ENCODE measurements at regions not wholly inside any gene's neighbourhood (a gene's known extent, or its start where the extent isn't known, plus 50 kb on each side); places are given as distances from the start of the nearest gene placed in this dataset.

- DNase-seq (ENCODE audit: insufficient read length, low spot score) (no peak), FAIRE-seq (no peak)
- TF ChIP-seq POLR2A (IDR thresholded peaks at IDR 0.05; ENCODE audit: low read depth, low read length): no peak
Measured at GRCh38 chr20:40082436-40082835, 606.6 kb downstream of the MAFB start.

GRCh38 chr20:40081653-40082052 lies 607.4 kb downstream of the MAFB start:
- no peak for FAIRE-seq

DNA sequence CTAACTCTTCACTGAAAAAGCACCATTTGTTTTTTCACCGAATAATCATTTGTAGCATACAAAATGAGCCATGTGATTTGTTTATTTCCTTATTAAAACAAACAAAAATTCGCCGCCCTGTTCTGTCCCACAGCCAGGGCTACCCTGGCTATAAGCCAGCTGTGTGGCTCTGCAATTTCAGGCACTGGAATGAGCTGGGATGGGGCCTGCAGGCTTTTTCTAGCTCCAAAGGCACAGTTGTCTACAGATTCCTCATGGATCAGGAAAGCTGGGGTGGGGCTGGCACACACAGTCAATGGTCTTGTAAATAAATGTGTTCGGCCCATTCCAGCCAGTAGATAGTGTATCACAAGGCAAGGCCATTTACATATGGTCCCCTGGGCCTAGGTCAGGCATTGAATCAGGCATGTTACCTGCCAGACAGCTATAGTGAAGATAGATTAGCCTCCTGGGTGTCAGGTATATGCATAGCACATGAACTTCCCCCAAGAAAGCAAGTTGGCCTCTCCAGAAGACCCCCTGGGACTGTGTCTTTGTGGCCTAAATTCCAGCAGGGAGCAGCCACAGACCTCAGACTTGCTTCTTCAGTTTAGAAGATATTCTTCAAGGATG lies 608.9 kb downstream of the MAFB start:
- FAIRE-seq (no peak), DNase-seq (ENCODE audit: insufficient read length, low spot score) (no peak)
- TF ChIP-seq POLR2A (IDR thresholded peaks at IDR 0.05; ENCODE audit: low read depth, low read length): no peak

More at GRCh38 chr20:40081653-40082052, 607.4 kb downstream of the MAFB start:
- no peak for TF ChIP-seq POLR2A (IDR thresholded peaks at IDR 0.05; ENCODE audit: low read depth, low read length)
- DNase-seq (ENCODE audit: insufficient read length, low spot score): no peak

- TF ChIP-seq POLR2A (IDR thresholded peaks at IDR 0.05; ENCODE audit: low read depth, low read length): no peak
- DNase-seq (ENCODE audit: insufficient read length, low spot score) (no peak), FAIRE-seq (no peak)
Measured at GRCh38 chr20:40073535-40074111, 615.4 kb downstream of the MAFB start.

- TF ChIP-seq POLR2A (IDR thresholded peaks at IDR 0.05; ENCODE audit: low read depth, low read length): no peak
- FAIRE-seq (no peak), DNase-seq (ENCODE audit: insufficient read length, low spot score) (no peak)
Measured at GRCh38 chr20:40072907-40073306, 616.1 kb downstream of the MAFB start.

DNA sequence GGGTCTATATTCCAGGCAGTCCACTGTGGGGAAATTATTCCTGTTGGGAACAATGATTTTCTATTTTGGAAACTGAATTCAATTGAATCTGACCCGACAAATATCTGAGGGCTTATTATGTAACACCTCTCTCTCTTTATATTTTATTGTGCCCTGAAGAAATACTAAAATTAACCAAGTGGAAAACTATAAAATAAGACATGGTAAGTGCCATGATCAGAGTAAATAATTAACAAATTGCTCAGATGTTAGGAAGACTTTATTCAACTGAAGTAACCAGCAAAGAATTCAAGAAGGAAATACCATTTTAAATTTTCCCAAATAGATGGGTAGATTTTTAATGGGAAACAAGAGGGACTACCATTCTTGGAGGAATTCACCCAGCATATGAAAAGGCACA lies 632.9 kb downstream of the MAFB start:
- FAIRE-seq (no peak), DNase-seq (ENCODE audit: insufficient read length, low spot score) (no peak)
- TF ChIP-seq POLR2A (IDR thresholded peaks at IDR 0.05; ENCODE audit: low read depth, low read length): no peak

GRCh38 chr20:40055711-40056110 lies 633.3 kb downstream of the MAFB start:
- FAIRE-seq (no peak), DNase-seq (ENCODE audit: insufficient read length, low spot score) (no peak)
- no peak for TF ChIP-seq POLR2A (IDR thresholded peaks at IDR 0.05; ENCODE audit: low read depth, low read length)

DNA sequence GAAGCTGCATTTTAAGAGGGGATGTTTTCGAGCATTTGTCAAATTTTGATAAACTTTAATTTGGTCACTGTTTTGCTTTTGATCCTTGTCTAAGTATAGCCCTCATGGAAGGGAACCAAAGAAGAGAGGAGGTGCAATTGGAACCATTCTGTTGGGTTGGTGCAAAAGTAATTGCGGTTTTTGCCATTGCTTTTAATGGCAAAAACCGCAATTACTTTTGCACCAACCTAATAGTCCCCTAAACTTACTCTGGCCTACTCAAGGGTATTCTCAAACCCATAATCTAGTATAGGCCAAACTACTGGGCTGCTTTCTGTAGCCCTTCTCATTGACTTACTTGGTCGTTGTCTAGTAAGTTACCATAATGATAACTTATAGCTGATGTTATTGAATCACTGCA lies 634.7 kb downstream of the MAFB start:
- no peak for FAIRE-seq
- no peak for DNase-seq (ENCODE audit: insufficient read length, low spot score)
- TF ChIP-seq POLR2A (IDR thresholded peaks at IDR 0.05; ENCODE audit: low read depth, low read length): no peak

DNA sequence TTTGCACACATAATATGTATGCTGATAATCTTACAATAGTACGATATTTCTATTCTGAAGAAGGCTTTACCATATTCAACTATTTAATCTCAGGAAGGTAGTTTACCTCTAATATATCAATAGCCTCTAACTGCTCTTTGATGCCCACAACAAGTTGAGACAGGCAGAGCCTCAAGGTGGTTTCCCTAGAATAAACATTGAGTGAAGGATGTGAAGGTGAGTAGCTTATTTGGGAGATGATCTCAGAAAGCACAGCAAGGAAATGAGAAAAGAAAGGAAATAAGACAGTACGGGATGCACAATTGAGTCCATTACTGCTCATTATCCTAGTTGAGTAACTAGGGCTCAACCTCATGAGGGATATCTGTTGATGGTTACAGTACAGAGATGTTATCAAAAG lies 638.4 kb downstream of the MAFB start:
- no peak for TF ChIP-seq POLR2A (IDR thresholded peaks at IDR 0.05; ENCODE audit: low read depth, low read length)
- FAIRE-seq (no peak), DNase-seq (ENCODE audit: insufficient read length, low spot score) (no peak)

DNA sequence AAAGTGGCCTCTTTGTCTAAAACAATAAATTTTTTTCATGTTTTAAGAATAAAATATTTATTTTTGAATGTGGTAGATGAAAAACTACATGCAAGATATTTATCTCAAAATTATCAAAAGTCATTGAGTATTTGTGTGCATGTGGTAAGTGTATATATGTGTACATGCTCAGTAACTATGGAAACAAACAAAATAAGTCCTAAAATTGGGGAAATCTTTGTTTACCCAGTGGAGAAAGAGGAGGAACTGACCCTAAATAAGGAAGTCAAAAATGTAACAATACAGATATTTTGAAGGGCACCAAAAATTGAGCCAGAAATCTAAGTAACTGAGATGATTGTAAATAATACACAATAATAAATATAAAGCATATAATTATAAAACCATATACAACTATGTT lies 639.2 kb downstream of the MAFB start:
- DNase-seq (ENCODE audit: insufficient read length, low spot score) (no peak), FAIRE-seq (no peak)
- no peak for TF ChIP-seq POLR2A (IDR thresholded peaks at IDR 0.05; ENCODE audit: low read depth, low read length)

DNA sequence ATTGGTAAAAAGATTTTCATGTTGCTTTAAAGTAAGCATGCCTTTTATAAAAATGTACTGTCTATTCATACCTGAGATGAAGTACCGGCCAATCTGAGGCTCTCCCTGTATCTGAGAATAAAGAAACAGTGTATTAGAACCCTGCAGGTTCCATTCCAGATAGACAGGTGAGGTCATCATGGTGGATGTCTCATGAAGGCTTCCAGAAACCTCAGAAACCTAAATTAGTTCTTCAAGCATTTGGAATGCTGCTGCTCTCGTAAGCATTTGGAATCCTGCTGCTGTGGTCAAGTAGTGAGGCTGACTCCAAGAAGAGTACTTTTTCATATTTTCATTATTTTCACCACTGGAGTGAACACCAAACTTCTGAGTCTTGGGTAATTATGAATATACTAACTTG lies 642.3 kb downstream of the MAFB start:
- FAIRE-seq: no peak
- DNase-seq (ENCODE audit: insufficient read length, low spot score): no peak
- no peak for TF ChIP-seq POLR2A (IDR thresholded peaks at IDR 0.05; ENCODE audit: low read depth, low read length)

GRCh38 chr20:40037511-40037910 lies 651.5 kb downstream of the MAFB start:
- TF ChIP-seq POLR2A (IDR thresholded peaks at IDR 0.05; ENCODE audit: low read depth, low read length): no peak
- FAIRE-seq: no peak
- DNase-seq (ENCODE audit: insufficient read length, low spot score): no peak

DNA sequence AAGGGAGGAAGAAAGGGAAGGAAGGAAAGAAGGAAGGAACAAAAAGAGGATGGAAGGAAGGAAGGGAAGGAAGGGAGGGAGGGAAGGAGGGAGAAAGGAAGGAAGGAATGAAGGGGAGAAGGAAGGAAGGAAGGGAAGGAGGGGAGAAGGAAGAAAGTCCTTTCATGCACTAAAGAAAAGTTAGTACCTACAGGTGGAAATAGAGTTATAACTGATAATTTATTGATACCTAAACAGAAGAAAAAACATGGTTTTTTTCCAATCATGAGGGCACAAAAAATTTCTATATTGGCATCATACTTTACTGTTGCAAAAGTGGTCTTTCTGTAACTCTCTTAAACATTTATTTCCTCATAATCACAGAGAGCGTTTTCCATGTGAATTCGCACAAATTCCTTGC lies 659.4 kb downstream of the MAFB start:
- no peak for TF ChIP-seq POLR2A (IDR thresholded peaks at IDR 0.05; ENCODE audit: low read depth, low read length)
- no peak for DNase-seq (ENCODE audit: insufficient read length, low spot score)
- FAIRE-seq: no peak

- no peak for TF ChIP-seq POLR2A (IDR thresholded peaks at IDR 0.05; ENCODE audit: low read depth, low read length)
- FAIRE-seq: no peak
- DNase-seq (ENCODE audit: insufficient read length, low spot score): no peak
Measured at GRCh38 chr20:40019510-40019909, 669.5 kb downstream of the MAFB start.

DNA sequence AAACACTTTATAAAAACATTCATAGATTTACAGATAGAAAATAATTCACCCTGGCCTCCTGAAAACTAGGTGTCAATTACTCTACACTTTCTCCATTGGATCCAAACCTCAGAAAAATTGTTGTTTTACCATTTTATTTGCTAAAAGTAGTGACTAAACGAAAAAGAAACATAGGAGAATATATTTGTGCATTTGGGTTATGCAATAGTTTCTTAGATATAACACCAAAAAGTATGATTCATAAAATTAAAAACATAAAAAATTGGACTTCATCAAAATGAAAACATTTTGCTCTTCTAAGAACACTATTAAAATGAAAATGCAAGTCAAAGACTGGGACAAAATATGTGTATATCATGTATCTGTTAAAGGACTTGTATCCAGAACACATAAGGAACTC lies 671.3 kb downstream of the MAFB start:
- TF ChIP-seq POLR2A (IDR thresholded peaks at IDR 0.05; ENCODE audit: low read depth, low read length): no peak

More for the DNA sequence above, 671.3 kb downstream of the MAFB start:
- FAIRE-seq (no peak), DNase-seq (ENCODE audit: insufficient read length, low spot score) (no peak)

All from H54 (cell line).